ENCODE measurements at regions not wholly inside any gene's neighbourhood (a gene's known extent, or its start where the extent isn't known, plus 50 kb on each side); places are given as distances from the start of the nearest gene placed in this dataset.

- TF ChIP-seq, protein P1, sequence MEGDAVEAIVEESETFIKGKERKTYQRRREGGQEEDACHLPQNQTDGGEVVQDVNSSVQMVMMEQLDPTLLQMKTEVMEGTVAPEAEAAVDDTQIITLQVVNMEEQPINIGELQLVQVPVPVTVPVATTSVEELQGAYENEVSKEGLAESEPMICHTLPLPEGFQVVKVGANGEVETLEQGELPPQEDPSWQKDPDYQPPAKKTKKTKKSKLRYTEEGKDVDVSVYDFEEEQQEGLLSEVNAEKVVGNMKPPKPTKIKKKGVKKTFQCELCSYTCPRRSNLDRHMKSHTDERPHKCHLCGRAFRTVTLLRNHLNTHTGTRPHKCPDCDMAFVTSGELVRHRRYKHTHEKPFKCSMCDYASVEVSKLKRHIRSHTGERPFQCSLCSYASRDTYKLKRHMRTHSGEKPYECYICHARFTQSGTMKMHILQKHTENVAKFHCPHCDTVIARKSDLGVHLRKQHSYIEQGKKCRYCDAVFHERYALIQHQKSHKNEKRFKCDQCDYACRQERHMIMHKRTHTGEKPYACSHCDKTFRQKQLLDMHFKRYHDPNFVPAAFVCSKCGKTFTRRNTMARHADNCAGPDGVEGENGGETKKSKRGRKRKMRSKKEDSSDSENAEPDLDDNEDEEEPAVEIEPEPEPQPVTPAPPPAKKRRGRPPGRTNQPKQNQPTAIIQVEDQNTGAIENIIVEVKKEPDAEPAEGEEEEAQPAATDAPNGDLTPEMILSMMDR (IDR thresholded peaks at IDR 0.05) = no peak
- no peak for TF ChIP-seq EP300 (IDR thresholded peaks at IDR 0.05)
These were observed 340.4 kb upstream of the FRG1 start for GRCh38 chr4:189600264-189600663.

Measured in gastroesophageal sphincter (tissue), 3 donors.